ENCODE measurements at regions not wholly inside any gene's neighbourhood (a gene's known extent, or its start where the extent isn't known, plus 50 kb on each side); places are given as distances from the start of the nearest gene placed in this dataset.

DNA sequence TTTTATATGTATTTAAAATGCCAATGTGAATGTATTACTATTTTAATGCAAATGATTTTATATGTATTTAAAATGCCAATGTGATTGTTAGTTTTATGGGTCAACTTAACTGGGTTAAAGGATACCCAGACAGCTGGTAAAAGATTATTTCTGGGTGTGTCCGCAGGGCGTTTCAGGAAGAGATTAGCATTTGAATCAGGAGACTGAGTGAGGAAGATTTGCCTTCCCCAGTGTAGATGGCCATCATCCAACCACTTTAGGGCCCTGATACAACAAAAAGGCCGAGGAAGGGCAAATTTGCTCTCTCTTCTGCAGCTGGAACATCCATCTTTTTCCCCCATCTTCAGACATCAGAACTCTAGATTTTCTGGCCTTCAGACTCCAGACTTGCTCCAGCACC, 116.2 kb downstream of the BAMBI start:
- Mint-ChIP-seq H3K27me3 (ENCODE audit: insufficient read depth) (peaks cover 4% of the 10 kb centered on the region), H3K4me1 (ENCODE audit: low read depth) (no peaks in the 10 kb centered on the region), H3K4me3 (no peak overlapping the region), H3K9me3 (no peaks in the 10 kb centered on the region), H3K36me3 (ENCODE audit: low read depth) (no peaks in the 10 kb centered on the region), H3K27ac (no peak overlapping the region)
- intact Hi-C loops (cut with micrococcal nuclease) = no loop called here
- DNase-seq (ENCODE audit: low spot score) = no peak

GRCh38 chr10:28794986-28795385, 117.7 kb downstream of the BAMBI start:
- Mint-ChIP-seq H3K36me3 (ENCODE audit: low read depth) (no peaks in the 10 kb centered on the region), H3K27ac (no peak overlapping the region), H3K9me3 (no peaks in the 10 kb centered on the region), H3K27me3 (ENCODE audit: insufficient read depth) (peaks cover 9% of the 10 kb centered on the region), H3K4me3 (no peak overlapping the region), H3K4me1 (ENCODE audit: low read depth) (no peaks in the 10 kb centered on the region)
- intact Hi-C loops (cut with micrococcal nuclease) = no loop called here
- no peak for DNase-seq (ENCODE audit: low spot score)

DNA sequence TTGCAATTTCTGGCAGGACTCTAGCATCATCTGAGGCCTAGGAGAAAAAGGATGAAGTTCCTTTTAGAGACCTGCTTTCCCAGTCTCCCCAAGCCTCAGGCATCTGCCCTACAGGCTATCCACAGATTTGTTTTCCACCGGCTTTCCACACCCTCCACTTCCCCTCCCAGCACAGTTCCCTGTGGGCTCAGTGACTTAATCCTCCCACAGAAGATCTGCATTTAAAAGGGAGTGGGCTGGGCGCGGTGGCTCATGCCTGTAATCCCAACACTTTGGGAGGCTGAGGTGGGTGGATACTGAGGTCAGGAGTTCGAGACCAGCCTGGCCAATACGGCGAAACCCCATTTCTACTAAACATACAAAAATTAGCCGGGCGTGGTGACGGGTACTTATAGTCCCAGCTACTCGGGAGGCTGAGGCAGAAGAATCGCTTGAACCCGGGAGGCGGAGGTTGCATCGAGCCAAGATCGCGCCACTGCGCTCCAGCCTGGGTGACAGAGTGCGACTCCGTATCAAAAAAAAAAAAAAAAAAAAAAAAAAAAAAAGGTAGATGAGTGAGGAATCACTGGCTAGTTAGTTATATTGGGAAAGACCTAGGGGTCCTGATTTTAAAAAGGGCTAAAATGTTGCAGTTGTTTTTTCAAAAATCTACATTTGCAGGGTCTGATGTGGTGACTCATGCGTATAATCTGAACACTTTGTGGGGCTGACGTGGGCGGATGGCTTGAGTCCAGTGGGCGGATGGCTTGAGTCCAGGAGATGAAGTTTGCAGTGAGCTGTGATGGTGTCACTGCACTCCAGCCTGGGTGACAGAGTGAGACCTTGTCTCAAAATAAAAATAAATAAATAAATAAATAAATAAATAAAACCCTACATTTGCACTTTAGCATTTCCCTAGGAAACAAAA, 119.5 kb downstream of the BAMBI start:
- no peak for DNase-seq (ENCODE audit: low spot score)
- H3K4me3 Mint-ChIP-seq = no peak overlapping the region
- H3K27ac Mint-ChIP-seq = no peak overlapping the region
- H3K36me3 Mint-ChIP-seq (ENCODE audit: low read depth) = no peaks in the 10 kb centered on the region
- intact Hi-C loops (cut with micrococcal nuclease) = no loop called here
- H3K27me3 Mint-ChIP-seq (ENCODE audit: insufficient read depth) = peaks cover 9% of the 10 kb centered on the region
- H3K9me3 Mint-ChIP-seq = no peaks in the 10 kb centered on the region
- H3K4me1 Mint-ChIP-seq (ENCODE audit: low read depth) = no peaks in the 10 kb centered on the region

- Mint-ChIP-seq H3K4me3 (no peak overlapping the region), H3K27ac (no peak overlapping the region), H3K36me3 (ENCODE audit: low read depth) (no peaks in the 10 kb centered on the region), H3K27me3 (ENCODE audit: insufficient read depth) (peaks cover 10% of the 10 kb centered on the region), H3K9me3 (no peaks in the 10 kb centered on the region), H3K4me1 (ENCODE audit: low read depth) (no peaks in the 10 kb centered on the region)
- intact Hi-C loops (cut with micrococcal nuclease) = no loop called here
- no peak for DNase-seq (ENCODE audit: low spot score)
Observed at GRCh38 chr10:28797904-28798371, 120.6 kb downstream of the BAMBI start.

DNA sequence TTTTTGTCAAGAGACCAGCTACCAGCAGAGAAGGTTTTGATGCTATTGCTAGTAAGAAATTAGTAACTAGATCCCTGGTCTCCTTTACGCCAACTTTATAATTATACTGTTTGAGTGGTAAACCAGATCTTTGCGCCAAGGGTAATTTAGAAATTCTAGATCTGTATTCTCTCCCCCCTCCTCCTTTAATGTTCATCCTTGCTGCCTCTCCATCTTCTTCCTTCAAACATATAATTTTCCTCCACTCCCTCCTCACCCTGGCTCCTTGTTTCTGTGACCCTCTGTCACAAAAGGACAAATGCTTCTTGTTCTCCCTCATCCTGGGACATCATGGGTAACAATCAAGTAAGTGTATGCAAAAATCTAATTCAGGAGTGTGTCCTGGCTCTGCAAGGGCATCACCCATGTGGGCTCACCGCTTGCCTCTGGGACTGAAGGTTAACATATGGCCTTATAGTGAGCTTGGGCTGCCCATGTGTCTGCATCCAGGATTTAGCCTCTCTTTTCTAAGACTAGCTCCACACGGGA, 121.2 kb downstream of the BAMBI start:
- DNase-seq (ENCODE audit: low spot score) = no peak
- Mint-ChIP-seq H3K9me3 (no peaks in the 10 kb centered on the region), H3K27ac (no peak overlapping the region), H3K36me3 (ENCODE audit: low read depth) (no peaks in the 10 kb centered on the region), H3K4me1 (ENCODE audit: low read depth) (no peaks in the 10 kb centered on the region), H3K27me3 (ENCODE audit: insufficient read depth) (peaks cover 12% of the 10 kb centered on the region), H3K4me3 (no peak overlapping the region)
- intact Hi-C loops (cut with micrococcal nuclease) = no loop called here

DNA sequence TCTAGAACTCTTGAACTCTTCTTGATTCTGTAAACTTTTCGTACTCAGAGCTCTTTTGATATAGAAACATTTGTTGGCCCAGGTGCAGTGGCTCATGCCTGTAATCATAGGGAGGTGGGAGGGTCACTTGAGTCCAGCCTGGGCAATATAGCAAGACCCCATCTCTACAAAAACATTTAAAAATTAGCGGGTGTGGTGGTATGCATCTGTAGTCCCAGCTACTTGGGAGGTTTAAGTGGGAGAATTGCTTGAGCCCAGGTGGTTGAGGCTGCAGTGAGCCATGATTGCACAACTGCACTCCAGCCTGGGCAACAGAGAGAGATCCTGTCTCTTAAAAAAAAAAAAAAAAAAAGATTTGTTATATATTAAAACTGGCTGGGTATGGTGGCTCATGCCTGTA, 121.6 kb downstream of the BAMBI start:
- no peak for DNase-seq (ENCODE audit: low spot score)
- Mint-ChIP-seq H3K4me1 (ENCODE audit: low read depth) (no peaks in the 10 kb centered on the region), H3K36me3 (ENCODE audit: low read depth) (no peaks in the 10 kb centered on the region), H3K9me3 (no peaks in the 10 kb centered on the region), H3K4me3 (no peak overlapping the region), H3K27ac (no peak overlapping the region), H3K27me3 (ENCODE audit: insufficient read depth) (peaks cover 12% of the 10 kb centered on the region)
- intact Hi-C loops (cut with micrococcal nuclease) = no loop called here

- H3K4me3 Mint-ChIP-seq = no peak overlapping the region
- no peaks in the 10 kb centered on the region for H3K9me3 Mint-ChIP-seq
- peaks cover 7% of the 10 kb centered on the region for H3K27me3 Mint-ChIP-seq (ENCODE audit: insufficient read depth)
- H3K36me3 Mint-ChIP-seq (ENCODE audit: low read depth) = no peaks in the 10 kb centered on the region
- H3K4me1 Mint-ChIP-seq (ENCODE audit: low read depth) = no peaks in the 10 kb centered on the region
- no peak overlapping the region for H3K27ac Mint-ChIP-seq
- DNase-seq (ENCODE audit: low spot score) = no peak
- intact Hi-C loops (cut with micrococcal nuclease) = no loop called here
Observed at GRCh38 chr10:28800144-28800543, 122.8 kb downstream of the BAMBI start.

DNA sequence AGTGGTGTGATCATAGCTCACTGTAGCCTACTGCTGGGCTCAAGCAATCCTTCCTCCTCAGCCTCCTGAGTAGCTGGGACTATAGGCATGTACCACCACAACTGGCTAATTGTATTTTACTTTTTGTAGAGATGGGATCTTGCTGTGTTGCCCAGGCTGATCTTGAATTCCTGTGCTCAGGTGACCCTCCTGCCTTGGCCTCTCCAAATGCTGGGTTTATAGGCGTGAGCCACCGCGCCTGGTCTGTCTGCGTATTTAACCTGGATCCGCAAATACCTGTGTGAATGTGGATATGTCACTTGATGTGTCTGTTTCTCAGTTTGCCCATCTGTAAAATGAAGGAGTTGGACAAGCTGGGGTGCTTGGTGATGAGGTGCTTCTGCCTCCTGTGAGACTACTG, 123.9 kb downstream of the BAMBI start:
- no peaks in the 10 kb centered on the region for H3K9me3 Mint-ChIP-seq
- DNase-seq (ENCODE audit: low spot score) = no peak
- no peaks in the 10 kb centered on the region for H3K4me1 Mint-ChIP-seq (ENCODE audit: low read depth)
- intact Hi-C loops (cut with micrococcal nuclease) = no loop called here
- H3K36me3 Mint-ChIP-seq (ENCODE audit: low read depth) = no peaks in the 10 kb centered on the region
- H3K27me3 Mint-ChIP-seq (ENCODE audit: insufficient read depth) = peaks cover 7% of the 10 kb centered on the region
- no peak overlapping the region for H3K4me3 Mint-ChIP-seq
- H3K27ac Mint-ChIP-seq = no peak overlapping the region

- Mint-ChIP-seq H3K27ac (no peak overlapping the region), H3K36me3 (ENCODE audit: low read depth) (no peaks in the 10 kb centered on the region), H3K9me3 (no peaks in the 10 kb centered on the region), H3K27me3 (ENCODE audit: insufficient read depth) (peaks cover 7% of the 10 kb centered on the region), H3K4me1 (ENCODE audit: low read depth) (no peaks in the 10 kb centered on the region), H3K4me3 (no peak overlapping the region)
- intact Hi-C loops (cut with micrococcal nuclease) = no loop called here
- no peak for DNase-seq (ENCODE audit: low spot score)
Observed at GRCh38 chr10:28801869-28802268, 124.5 kb downstream of the BAMBI start.

DNA sequence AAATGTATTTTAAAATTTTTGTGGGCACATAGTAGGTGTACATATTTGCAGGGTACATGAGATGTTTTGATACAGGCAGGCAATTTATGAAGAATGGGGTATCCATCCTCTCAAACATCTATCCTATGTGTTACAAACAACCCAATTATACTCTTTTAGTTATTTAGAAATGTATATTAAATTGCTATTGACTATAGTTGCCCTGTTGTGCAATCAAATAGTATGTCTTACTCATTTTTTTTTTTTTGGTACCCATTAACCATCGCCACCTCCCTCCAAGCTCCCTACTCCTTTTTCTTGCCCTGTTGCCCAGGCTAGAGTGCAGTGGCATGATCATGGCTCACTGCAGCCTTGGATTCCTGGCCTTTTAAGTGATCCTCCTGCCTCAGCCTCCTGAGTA, 128.1 kb downstream of the BAMBI start:
- DNase-seq (ENCODE audit: low spot score) = no peak
- no peaks in the 10 kb centered on the region for H3K36me3 Mint-ChIP-seq (ENCODE audit: low read depth)
- peaks cover 10% of the 10 kb centered on the region for H3K27me3 Mint-ChIP-seq (ENCODE audit: insufficient read depth)
- intact Hi-C loops (cut with micrococcal nuclease) = no loop called here
- H3K27ac Mint-ChIP-seq = no peak overlapping the region
- no peaks in the 10 kb centered on the region for H3K4me1 Mint-ChIP-seq (ENCODE audit: low read depth)
- H3K4me3 Mint-ChIP-seq = no peak overlapping the region
- H3K9me3 Mint-ChIP-seq = no peaks in the 10 kb centered on the region

DNA sequence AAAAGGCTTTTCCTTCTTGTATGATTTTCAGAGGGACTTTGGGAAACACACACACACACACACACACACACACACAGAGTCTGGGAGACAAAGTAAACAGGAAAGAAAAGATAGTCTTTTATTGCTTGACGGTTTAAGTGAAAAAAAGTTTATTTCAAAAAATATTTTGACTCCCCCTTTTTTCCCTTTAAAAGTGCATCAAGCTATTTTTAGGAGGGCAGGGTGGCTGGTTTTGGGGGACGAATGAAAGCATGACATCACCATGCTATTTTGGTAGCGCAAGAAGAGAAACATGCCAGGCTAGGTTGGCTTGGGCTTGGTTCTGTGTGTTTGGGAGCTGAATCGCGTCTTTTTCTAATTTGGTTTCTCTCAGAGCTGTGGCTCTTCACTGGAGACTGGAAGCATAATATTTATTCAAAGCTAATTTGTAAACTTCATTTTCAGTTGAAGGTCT, 129.2 kb downstream of the BAMBI start:
- H3K36me3 Mint-ChIP-seq (ENCODE audit: low read depth) = no peaks in the 10 kb centered on the region
- H3K27ac Mint-ChIP-seq = no peak overlapping the region
- peaks cover 10% of the 10 kb centered on the region for H3K27me3 Mint-ChIP-seq (ENCODE audit: insufficient read depth)
- no peak overlapping the region for H3K4me3 Mint-ChIP-seq
- no peaks in the 10 kb centered on the region for H3K9me3 Mint-ChIP-seq
- DNase-seq (ENCODE audit: low spot score) = no peak
- H3K4me1 Mint-ChIP-seq (ENCODE audit: low read depth) = no peaks in the 10 kb centered on the region
- intact Hi-C loops (cut with micrococcal nuclease) = no loop called here

- H3K27me3 Mint-ChIP-seq (ENCODE audit: insufficient read depth) = peaks cover 10% of the 10 kb centered on the region
- intact Hi-C loops (cut with micrococcal nuclease) = no loop called here
- no peaks in the 10 kb centered on the region for H3K4me1 Mint-ChIP-seq (ENCODE audit: low read depth)
- H3K36me3 Mint-ChIP-seq (ENCODE audit: low read depth) = no peaks in the 10 kb centered on the region
- H3K9me3 Mint-ChIP-seq = no peaks in the 10 kb centered on the region
- no peak overlapping the region for H3K27ac Mint-ChIP-seq
- DNase-seq (ENCODE audit: low spot score) = no peak
- no peak overlapping the region for H3K4me3 Mint-ChIP-seq
Observed at GRCh38 chr10:28806951-28807759, 129.8 kb downstream of the BAMBI start.

All from activated T-helper 1 cell treated with anti-CD3 and anti-CD28 coated beads, Interleukin-12 subunit alpha, Interleukin-12 subunit beta, Interleukin-2, Interleukin-4 antibody, amounts not matched to agents 30 ng/mL and 10 ng/mL and 1 ng/mL, durations not matched to agents 14 hours and 24 hours and 36 hours (primary cell).